Keratinocyte (primary cell): ENCODE measurements at regions not wholly inside any gene's neighbourhood (a gene's known extent, or its start where the extent isn't known, plus 50 kb on each side); places are given as distances from the start of the nearest gene placed in this dataset.

Experiments
- DNase-seq: peaks from one replicate; pipeline ENCODE4 v3.0.0-alpha.2; 2011; ENCODE audit warnings: low read depth, missing footprints, low spot score
- FAIRE-seq: peaks from 2 replicates; lab custom pipeline; 2011; peaks lifted over from hg19 to GRCh38; lab: Jason Lieb, UNC
- H2AFZ ChIP-seq: 2 replicates; pipeline ENCODE4 v1.6.0; 2012; ENCODE audit warnings: low read length, control low read depth, inconsistent platforms; ENCODE audit not compliant: control insufficient read depth
- H3K27ac ChIP-seq: 2 replicates; pipeline ENCODE4 v1.5.1; 2011; ENCODE audit warnings: low read length; ENCODE audit not compliant: control insufficient read depth, insufficient read depth
- H3K27me3 ChIP-seq: 3 replicates; pipeline ENCODE4 v1.6.0; 2011; ENCODE audit warnings: low read length; ENCODE audit not compliant: control insufficient read depth, insufficient read depth; ENCODE audit errors: extremely low read depth
- H3K36me3 ChIP-seq, 2 experiments: 2 replicates in 1 of 2; 3 replicates in 1 of 2; pipeline ENCODE4 v1.5.1; 2011; ENCODE audit warnings: low read length in 2 of 2, mild to moderate bottlenecking in 1 of 2; ENCODE audit not compliant: control insufficient read depth in 2 of 2, insufficient read depth in 2 of 2; ENCODE audit errors: extremely low read depth in 1 of 2
- H3K4me1 ChIP-seq: 3 replicates; pipeline ENCODE4 v1.5.1; 2011; ENCODE audit warnings: low read length; ENCODE audit not compliant: control insufficient read depth, insufficient read depth; ENCODE audit errors: extremely low read depth
- H3K4me2 ChIP-seq: 3 replicates; pipeline ENCODE4 v1.6.0; 2011; ENCODE audit warnings: low read depth, low read length; ENCODE audit not compliant: control insufficient read depth, insufficient read depth; ENCODE audit errors: extremely low read depth
- H3K4me3 ChIP-seq, 3 experiments: fragments of 200-600 bp in 1 of 3; sonication (generic) in 1 of 3; 2 replicates in 2 of 3; 3 replicates in 1 of 3; pipeline ENCODE4 v1.5.1; 2011 to 2016; ENCODE audit warnings: low read length in 3 of 3, mild to moderate bottlenecking in 3 of 3, control low read depth in 2 of 3, inconsistent platforms in 1 of 3, low read depth in 1 of 3, mixed read lengths in 1 of 3, mixed run types in 1 of 3, moderate library complexity in 1 of 3; ENCODE audit not compliant: control insufficient read depth in 2 of 3, insufficient read depth in 2 of 3; ENCODE audit errors: extremely low read depth in 1 of 3
- H3K79me2 ChIP-seq: 2 replicates; pipeline ENCODE4 v1.6.0; 2012; ENCODE audit warnings: low read length; ENCODE audit not compliant: control insufficient read depth, insufficient read depth
- H3K9ac ChIP-seq: 3 replicates; pipeline ENCODE4 v1.6.0; 2011; ENCODE audit warnings: low read length; ENCODE audit not compliant: control insufficient read depth, insufficient read depth; ENCODE audit errors: extremely low read depth
- H3K9me1 ChIP-seq: 3 replicates; pipeline ENCODE4 v1.6.0; 2011; ENCODE audit warnings: low read length; ENCODE audit not compliant: control insufficient read depth, insufficient read depth; ENCODE audit errors: extremely low read depth
- H3K9me3 ChIP-seq: 2 replicates; pipeline ENCODE4 v1.5.1; 2012; ENCODE audit warnings: low read depth, low read length; ENCODE audit not compliant: control insufficient read depth
- H4K20me1 ChIP-seq: 3 replicates; pipeline ENCODE4 v1.6.0; 2011; ENCODE audit warnings: low read length; ENCODE audit not compliant: control insufficient read depth, insufficient read depth; ENCODE audit errors: extremely low read depth
- EZH2 ChIP-seq: IDR thresholded peaks from one replicate; pipeline ENCODE4 v1.6.1; 2012; ENCODE audit warnings: inconsistent platforms, mild to moderate bottlenecking, low read length, moderate library complexity
- dilution Hi-C: fragments of 300-500 bp; cut with MboI; formaldehyde crosslinking; loops from one replicate; pipeline ENCODE4 v1.7.0; 2020; ENCODE audit warnings: low sequenced_read_pairs; ENCODE audit not compliant: extremely low pct_ligation_motif_present
- TF ChIP-seq, protein P1 (sequence below), 3 experiments: IDR thresholded peaks in 1 of 3; conservative IDR thresholded peaks in 1 of 3; optimal IDR thresholded peaks in 1 of 3; 2 replicates in 2 of 3; 3 replicates in 1 of 3; pipeline versions ENCODE3 to v1.5.1; 2011; ENCODE audit warnings: low read length in 3 of 3, mild to moderate bottlenecking in 3 of 3, moderate library complexity in 2 of 3, control low read depth in 1 of 3, inconsistent platforms in 1 of 3; ENCODE audit not compliant: insufficient read depth in 2 of 3; ENCODE audit errors: extremely low read depth in 1 of 3

DNA sequence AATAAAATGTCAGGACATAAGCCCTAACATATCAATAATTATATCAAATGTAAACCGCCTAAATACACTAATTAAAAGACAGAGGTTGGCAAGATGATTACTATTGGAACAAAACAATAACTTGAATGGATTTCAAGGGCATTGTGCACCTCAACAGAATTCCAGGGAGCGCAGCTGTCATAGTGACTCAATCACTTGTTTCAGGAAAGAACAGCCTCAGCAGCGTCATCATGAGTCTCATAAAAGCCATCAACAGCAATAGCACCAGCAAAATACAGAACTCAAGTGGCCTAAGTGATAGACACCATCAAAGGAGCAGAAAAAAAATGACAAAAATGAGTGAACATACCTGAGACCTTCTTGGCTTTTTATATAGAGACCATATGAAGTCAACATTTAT, 632.7 kb upstream of the NR5A2 start:
- DNase-seq (no peak), FAIRE-seq (no peak)
- dilution Hi-C loops = no loop called here
- Histone ChIP-seq H3K9ac (no peak overlapping the region), H4K20me1 (no peaks in the 10 kb centered on the region), H2AFZ (no peak overlapping the region), H3K4me3 (no peak overlapping the region), H3K36me3 (no peaks in the 10 kb centered on the region), H3K79me2 (no peaks in the 10 kb centered on the region), H3K9me1 (no peaks in the 10 kb centered on the region), H3K4me1 (no peaks in the 10 kb centered on the region), H3K27ac (no peak overlapping the region), H3K4me2 (no peak overlapping the region), H3K9me3 (no peaks in the 10 kb centered on the region), H3K27me3 (no peaks in the 10 kb centered on the region)
- TF ChIP-seq, protein P1, sequence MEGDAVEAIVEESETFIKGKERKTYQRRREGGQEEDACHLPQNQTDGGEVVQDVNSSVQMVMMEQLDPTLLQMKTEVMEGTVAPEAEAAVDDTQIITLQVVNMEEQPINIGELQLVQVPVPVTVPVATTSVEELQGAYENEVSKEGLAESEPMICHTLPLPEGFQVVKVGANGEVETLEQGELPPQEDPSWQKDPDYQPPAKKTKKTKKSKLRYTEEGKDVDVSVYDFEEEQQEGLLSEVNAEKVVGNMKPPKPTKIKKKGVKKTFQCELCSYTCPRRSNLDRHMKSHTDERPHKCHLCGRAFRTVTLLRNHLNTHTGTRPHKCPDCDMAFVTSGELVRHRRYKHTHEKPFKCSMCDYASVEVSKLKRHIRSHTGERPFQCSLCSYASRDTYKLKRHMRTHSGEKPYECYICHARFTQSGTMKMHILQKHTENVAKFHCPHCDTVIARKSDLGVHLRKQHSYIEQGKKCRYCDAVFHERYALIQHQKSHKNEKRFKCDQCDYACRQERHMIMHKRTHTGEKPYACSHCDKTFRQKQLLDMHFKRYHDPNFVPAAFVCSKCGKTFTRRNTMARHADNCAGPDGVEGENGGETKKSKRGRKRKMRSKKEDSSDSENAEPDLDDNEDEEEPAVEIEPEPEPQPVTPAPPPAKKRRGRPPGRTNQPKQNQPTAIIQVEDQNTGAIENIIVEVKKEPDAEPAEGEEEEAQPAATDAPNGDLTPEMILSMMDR (optimal IDR thresholded peaks at IDR 0.05 in 1 of 3, IDR thresholded peaks at IDR 0.05 in 1 of 3, conservative IDR thresholded peaks at IDR 0.05 in 1 of 3; ENCODE audit: extremely low read depth in 1 of 3, insufficient read depth in 2 of 3, low read length in 3 of 3) = no peak
- no peak for TF ChIP-seq EZH2

DNA sequence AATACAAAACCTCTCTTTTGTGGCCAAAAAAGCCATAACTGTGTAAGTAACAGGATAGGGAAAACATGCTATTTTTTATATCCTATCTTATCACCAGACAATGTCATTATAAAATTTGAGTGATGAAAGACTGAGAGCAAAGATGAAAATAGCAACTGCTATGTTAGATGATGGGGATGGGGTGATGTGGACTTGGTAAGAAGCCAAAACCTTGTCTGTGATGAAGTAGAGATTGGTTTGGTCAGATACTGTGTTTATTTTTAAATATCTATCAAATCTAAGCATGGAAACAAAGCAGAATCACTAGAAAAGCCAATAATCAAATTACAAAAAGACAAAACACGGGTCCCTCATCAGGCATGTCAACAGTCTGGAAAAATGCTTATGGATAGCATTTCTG, 631.1 kb upstream of the NR5A2 start:
- Histone ChIP-seq H3K4me3 (no peak overlapping the region), H3K27ac (no peak overlapping the region), H2AFZ (no peak overlapping the region), H4K20me1 (no peaks in the 10 kb centered on the region), H3K9ac (no peak overlapping the region), H3K4me1 (no peaks in the 10 kb centered on the region), H3K4me2 (no peak overlapping the region), H3K9me3 (no peaks in the 10 kb centered on the region), H3K9me1 (no peaks in the 10 kb centered on the region), H3K36me3 (no peaks in the 10 kb centered on the region), H3K27me3 (no peaks in the 10 kb centered on the region), H3K79me2 (no peaks in the 10 kb centered on the region)
- FAIRE-seq (no peak), DNase-seq (no peak)
- dilution Hi-C loops = no loop called here
- TF ChIP-seq EZH2 = no peak
- TF ChIP-seq, protein P1 (optimal IDR thresholded peaks at IDR 0.05 in 1 of 3, IDR thresholded peaks at IDR 0.05 in 1 of 3, conservative IDR thresholded peaks at IDR 0.05 in 1 of 3; ENCODE audit: extremely low read depth in 1 of 3, insufficient read depth in 2 of 3, low read length in 3 of 3) = no peak
